ENCODE measurements at regions not wholly inside any gene's neighbourhood (a gene's known extent, or its start where the extent isn't known, plus 50 kb on each side); places are given as distances from the start of the nearest gene placed in this dataset.

- no peak for TF ChIP-seq POLR2A (IDR thresholded peaks at IDR 0.05; ENCODE audit: control extremely low read depth in 1 of 2, low read depth in 2 of 2, low read length in 2 of 2)
- TF ChIP-seq CEBPB (IDR thresholded peaks at IDR 0.05; ENCODE audit: low read depth, low read length): no peak
- no peak for TF ChIP-seq CTCF (IDR thresholded peaks at IDR 0.05; ENCODE audit: control extremely low read depth in 1 of 3, insufficient read depth in 1 of 3, low read depth in 1 of 3, low read length in 3 of 3)
- no peak for TF ChIP-seq JUND (IDR thresholded peaks at IDR 0.05; ENCODE audit: low read length)
- TF ChIP-seq YY1 (IDR thresholded peaks at IDR 0.05; ENCODE audit: low read depth, low read length): no peak
Measured at GRCh38 chr13:112154301-112155060, 87.5 kb downstream of the SOX1 start.
